SU-DHL-6 (cell line): ENCODE measurements at regions not wholly inside any gene's neighbourhood (a gene's known extent, or its start where the extent isn't known, plus 50 kb on each side); places are given as distances from the start of the nearest gene placed in this dataset.
A peak's percentile ranks its signal among the peaks of the same experiment; 100 is the strongest.

Source experiments
- H2AFZ ChIP-seq: fragments of 200-600 bp; sonication (generic); 2 replicates; pipeline ENCODE4 v1.6.1; 2014; ENCODE audit warnings: low read depth, mild to moderate bottlenecking, moderate library complexity, mixed read lengths, antibody characterized with exemption, low read length; ENCODE audit not compliant: severe bottlenecking
- H3F3A ChIP-seq: fragments of 200-600 bp; shearing (Covaris generic); 2 replicates; pipeline ENCODE4 v1.6.0; 2016; ENCODE audit warnings: antibody characterized with exemption, mild to moderate bottlenecking; ENCODE audit not compliant: insufficient read depth
- H3K27ac ChIP-seq: fragments of 200-600 bp; sonication (generic); 2 replicates; pipeline ENCODE4 v1.5.1; 2016; ENCODE audit warnings: low read depth, mild to moderate bottlenecking, low read length, moderate library complexity, mixed read lengths
- H3K27me3 ChIP-seq: fragments of 200-600 bp; sonication (generic), shearing (Covaris generic); 2 replicates; pipeline ENCODE4 v1.6.0; 2014; ENCODE audit warnings: mild to moderate bottlenecking, low read length
- H3K36me3 ChIP-seq: fragments of 200-600 bp; sonication (generic); 2 replicates; pipeline ENCODE4 v1.6.1; 2014; ENCODE audit warnings: mild to moderate bottlenecking, low read length, mixed read lengths
- H3K4me2 ChIP-seq: fragments of 300-600, 200-600 bp; shearing (Covaris generic), sonication (generic); 2 replicates; pipeline ENCODE4 v1.6.0; 2014; ENCODE audit warnings: low read length, low read depth, mild to moderate bottlenecking; ENCODE audit not compliant: poor library complexity, severe bottlenecking
- H3K4me3 ChIP-seq: fragments of 200-600 bp; sonication (generic); 2 replicates; pipeline ENCODE4 v1.5.1; 2014; ENCODE audit warnings: antibody characterized with exemption, low read length, mild to moderate bottlenecking, mixed read lengths; ENCODE audit not compliant: insufficient read depth, poor library complexity, severe bottlenecking
- H3K79me2 ChIP-seq: fragments of 200-600 bp; sonication (generic); 2 replicates; pipeline ENCODE4 v1.6.1; 2014; ENCODE audit warnings: mild to moderate bottlenecking, low read length, moderate library complexity; ENCODE audit not compliant: insufficient read depth
- H3K9ac ChIP-seq: fragments of 200-600 bp; sonication (generic); 2 replicates; pipeline ENCODE4 v1.7.0; 2014; ENCODE audit warnings: mild to moderate bottlenecking, low read length
- H3K9me2 ChIP-seq: fragments of 200-600 bp; sonication (generic); replicated peaks from 2 replicates; pipeline ENCODE4 v1.6.1; 2014; ENCODE audit warnings: low read length; ENCODE audit not compliant: insufficient read depth
- H3K9me3 ChIP-seq: fragments of 200-600 bp; sonication (generic); 2 replicates; pipeline ENCODE4 v1.6.1; 2014; ENCODE audit warnings: low read length, mixed read lengths; ENCODE audit not compliant: insufficient read depth
- H4K20me1 ChIP-seq: fragments of 200-600 bp; sonication (generic); 2 replicates; pipeline ENCODE4 v1.6.1; 2014; ENCODE audit warnings: low read depth, mild to moderate bottlenecking, antibody characterized with exemption, low read length, moderate library complexity, mixed read lengths
- EZH2phosphoT487 ChIP-seq: fragments of 200-600 bp; sonication (generic), shearing (Covaris generic); conservative IDR thresholded peaks from 2 replicates; pipeline ENCODE4 v1.6.1; 2018; ENCODE audit warnings: mild to moderate bottlenecking, antibody characterized with exemption, low read length, moderate library complexity, mixed read lengths
- TF ChIP-seq, protein P1 (sequence below): fragments of 200-600 bp; sonication (generic); IDR thresholded peaks from one replicate; pipeline ENCODE4 v1.5.1; 2017; ENCODE audit warnings: antibody characterized with exemption, mild to moderate bottlenecking, low read length, moderate library complexity; ENCODE audit not compliant: insufficient read depth, poor library complexity, severe bottlenecking

- Histone ChIP-seq H3K36me3 (no peaks in the 10 kb centered on the region), H3K9me2 (no peaks in the 10 kb centered on the region), H3K27me3 (no peaks in the 10 kb centered on the region), H2AFZ (no peak overlapping the region), H3K79me2 (no peaks in the 10 kb centered on the region), H3K4me2 (no peak overlapping the region), H3K4me3 (no peak overlapping the region), H4K20me1 (no peaks in the 10 kb centered on the region), H3K27ac (no peak overlapping the region), H3K9ac (no peak overlapping the region), H3F3A (no peaks in the 10 kb centered on the region), H3K9me3 (no peaks in the 10 kb centered on the region)
- no peak for TF ChIP-seq EZH2phosphoT487
- TF ChIP-seq, protein P1, sequence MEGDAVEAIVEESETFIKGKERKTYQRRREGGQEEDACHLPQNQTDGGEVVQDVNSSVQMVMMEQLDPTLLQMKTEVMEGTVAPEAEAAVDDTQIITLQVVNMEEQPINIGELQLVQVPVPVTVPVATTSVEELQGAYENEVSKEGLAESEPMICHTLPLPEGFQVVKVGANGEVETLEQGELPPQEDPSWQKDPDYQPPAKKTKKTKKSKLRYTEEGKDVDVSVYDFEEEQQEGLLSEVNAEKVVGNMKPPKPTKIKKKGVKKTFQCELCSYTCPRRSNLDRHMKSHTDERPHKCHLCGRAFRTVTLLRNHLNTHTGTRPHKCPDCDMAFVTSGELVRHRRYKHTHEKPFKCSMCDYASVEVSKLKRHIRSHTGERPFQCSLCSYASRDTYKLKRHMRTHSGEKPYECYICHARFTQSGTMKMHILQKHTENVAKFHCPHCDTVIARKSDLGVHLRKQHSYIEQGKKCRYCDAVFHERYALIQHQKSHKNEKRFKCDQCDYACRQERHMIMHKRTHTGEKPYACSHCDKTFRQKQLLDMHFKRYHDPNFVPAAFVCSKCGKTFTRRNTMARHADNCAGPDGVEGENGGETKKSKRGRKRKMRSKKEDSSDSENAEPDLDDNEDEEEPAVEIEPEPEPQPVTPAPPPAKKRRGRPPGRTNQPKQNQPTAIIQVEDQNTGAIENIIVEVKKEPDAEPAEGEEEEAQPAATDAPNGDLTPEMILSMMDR: no peak
Observed at GRCh38 chr3:76097589-76097969, 312.2 kb upstream of the ZNF717 start.

- Histone ChIP-seq H3F3A (no peaks in the 10 kb centered on the region), H3K9me3 (no peaks in the 10 kb centered on the region), H3K27ac (no peak overlapping the region), H3K4me2 (no peak overlapping the region), H3K4me3 (no peak overlapping the region), H3K27me3 (no peaks in the 10 kb centered on the region), H3K9me2 (no peaks in the 10 kb centered on the region), H2AFZ (no peak overlapping the region), H4K20me1 (no peaks in the 10 kb centered on the region), H3K36me3 (no peaks in the 10 kb centered on the region), H3K79me2 (no peaks in the 10 kb centered on the region), H3K9ac (no peak overlapping the region)
- TF ChIP-seq, protein P1: no peak
- no peak for TF ChIP-seq EZH2phosphoT487
Observed at GRCh38 chr3:76099956-76100355, 314.6 kb upstream of the ZNF717 start.

DNA sequence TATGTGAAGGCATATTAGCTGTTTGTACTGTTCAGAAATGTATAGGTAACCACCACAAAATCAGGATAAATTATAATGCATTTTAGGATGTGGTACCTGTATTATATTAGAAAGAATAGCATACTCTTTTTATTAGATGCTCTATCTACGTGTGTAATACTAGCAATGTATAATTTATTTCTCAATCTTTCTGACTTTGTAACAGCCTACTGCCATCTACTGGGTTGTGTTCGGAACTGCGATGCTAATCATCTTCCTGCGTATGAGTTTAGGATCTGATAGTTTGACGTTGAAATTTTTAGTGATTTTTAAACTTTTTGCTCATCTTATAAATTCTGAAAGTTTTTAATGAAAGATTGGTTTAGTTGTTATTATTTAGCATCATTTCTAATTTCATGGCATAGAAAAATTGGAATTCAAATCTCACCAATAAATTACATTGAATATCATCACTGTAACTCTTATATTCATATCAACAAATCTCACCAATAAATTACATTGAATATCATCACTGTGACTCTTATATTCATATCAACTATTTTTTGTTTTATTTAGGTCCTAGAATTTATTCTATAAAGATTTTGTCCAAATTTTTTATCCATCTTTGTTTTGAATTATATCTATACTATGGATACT, 322.7 kb upstream of the ZNF717 start:
- H3K79me2 ChIP-seq: no peaks in the 10 kb centered on the region
- no peak overlapping the region for H3K4me2 ChIP-seq
- no peak overlapping the region for H3K27ac ChIP-seq
- H2AFZ ChIP-seq: no peak overlapping the region
- TF ChIP-seq, protein P1: peak; percentile 69
- no peak for TF ChIP-seq EZH2phosphoT487
- no peak overlapping the region for H3K9ac ChIP-seq
- H3K9me3 ChIP-seq: no peaks in the 10 kb centered on the region
- no peaks in the 10 kb centered on the region for H4K20me1 ChIP-seq
- no peaks in the 10 kb centered on the region for H3K9me2 ChIP-seq
- H3K27me3 ChIP-seq: no peaks in the 10 kb centered on the region
- H3F3A ChIP-seq: no peaks in the 10 kb centered on the region
- no peak overlapping the region for H3K4me3 ChIP-seq
- H3K36me3 ChIP-seq: no peaks in the 10 kb centered on the region
